K562 (cell line): ENCODE measurements at regions not wholly inside any gene's neighbourhood (a gene's known extent, or its start where the extent isn't known, plus 50 kb on each side); places are given as distances from the start of the nearest gene placed in this dataset.

Experiments used
- AFF1 ChIP-seq, 2 experiments: fragments of 450-650 bp; IDR thresholded peaks; 2 replicates each; pipeline ENCODE4 v1.6.1; 2018; ENCODE audit warnings: mild to moderate bottlenecking in 2 of 2, low read depth in 1 of 2; ENCODE audit not compliant: partially characterized antibody in 2 of 2
- CREB3L1 ChIP-seq: fragments of 450-650 bp; IDR thresholded peaks from 2 replicates; pipeline ENCODE4 v1.6.1; 2014; ENCODE audit warnings: low read depth, mild to moderate bottlenecking, moderate library complexity, borderline replicate concordance
- CTCF ChIP-seq, 3 experiments: IDR thresholded peaks in 2 of 3; conservative IDR thresholded peaks in 1 of 3; 2 replicates each; pipeline ENCODE4 v1.5.1; 2011 to 2012; ENCODE audit warnings: low read length in 3 of 3, mild to moderate bottlenecking in 3 of 3, control low read depth in 2 of 3, improper control_type of control experiment in 1 of 3, inconsistent platforms in 1 of 3, low read depth in 1 of 3, mixed read lengths in 1 of 3, moderate library complexity in 1 of 3; ENCODE audit not compliant: insufficient read depth in 2 of 3
- EP300 ChIP-seq: IDR thresholded peaks from 2 replicates; pipeline ENCODE4 v1.6.1; 2012; ENCODE audit warnings: low read length, improper control_type of control experiment
- ESRRA ChIP-seq: fragments of 450-650 bp; IDR thresholded peaks from 2 replicates; pipeline ENCODE4 v1.6.1; 2014; ENCODE audit warnings: low read depth, mild to moderate bottlenecking, moderate library complexity, borderline replicate concordance
- FOSL1 ChIP-seq: fragments of 200-800 bp; sonication (Bioruptor generic); conservative IDR thresholded peaks from 2 replicates; pipeline ENCODE4 v1.6.1; 2016; ENCODE audit warnings: missing genetic modification characterization, missing compliant biosample characterization
- IFI16 ChIP-seq: fragments of 250-450 bp; sonication (Bioruptor Pico); IDR thresholded peaks from 2 replicates; pipeline ENCODE4 v2.1.2; 2022; ENCODE audit warnings: mild to moderate bottlenecking, inconsistent platforms
- POLR2AphosphoS5 ChIP-seq: IDR thresholded peaks from 2 replicates; pipeline ENCODE4 v1.6.1; 2011; ENCODE audit warnings: mild to moderate bottlenecking, low read depth, low read length, moderate library complexity; ENCODE audit not compliant: control insufficient read depth, insufficient read depth
- RFX5 ChIP-seq: IDR thresholded peaks from 2 replicates; pipeline ENCODE4 v1.6.1; 2011; ENCODE audit warnings: low read depth, mild to moderate bottlenecking, improper control_type of control experiment, low read length
- SIN3A ChIP-seq, 2 experiments: fragments of 150-350 bp in 1 of 2; IDR thresholded peaks; 2 replicates each; pipeline ENCODE4 v1.6.1; 2011 to 2016; ENCODE audit warnings: borderline replicate concordance in 2 of 2, low read depth in 2 of 2, low read length in 2 of 2, mild to moderate bottlenecking in 2 of 2, moderate library complexity in 2 of 2; ENCODE audit not compliant: control insufficient read depth in 1 of 2
- SPI1 ChIP-seq: IDR thresholded peaks from 2 replicates; pipeline ENCODE4 v1.6.1; 2011; ENCODE audit warnings: low read depth, low read length, control low read depth, borderline replicate concordance
- STAT6 ChIP-seq: sonication (generic); formaldehyde crosslinking; IDR thresholded peaks from 2 replicates; pipeline ENCODE4 v1.8.1; 2023; ENCODE audit warnings: mild to moderate bottlenecking, missing genetic modification reagents
- TEAD2 ChIP-seq: fragments of 450-650 bp; IDR thresholded peaks from 2 replicates; pipeline ENCODE4 v1.6.1; 2016; ENCODE audit warnings: missing genetic modification characterization, control low read depth, missing compliant biosample characterization
- TF ChIP-seq, protein P1 (sequence below): fragments of 250-450 bp; sonication (Bioruptor Pico); IDR thresholded peaks from 2 replicates; pipeline ENCODE4 v1.8.0; 2021; ENCODE audit warnings: moderate library complexity, mild to moderate bottlenecking, inconsistent platforms

- no peak for TF ChIP-seq POLR2AphosphoS5
- TF ChIP-seq CTCF (IDR thresholded peaks at IDR 0.05 in 2 of 3, conservative IDR thresholded peaks at IDR 0.05 in 1 of 3; ENCODE audit: insufficient read depth in 2 of 3, low read depth in 1 of 3, low read length in 3 of 3): no peak
- TF ChIP-seq, protein P1, sequence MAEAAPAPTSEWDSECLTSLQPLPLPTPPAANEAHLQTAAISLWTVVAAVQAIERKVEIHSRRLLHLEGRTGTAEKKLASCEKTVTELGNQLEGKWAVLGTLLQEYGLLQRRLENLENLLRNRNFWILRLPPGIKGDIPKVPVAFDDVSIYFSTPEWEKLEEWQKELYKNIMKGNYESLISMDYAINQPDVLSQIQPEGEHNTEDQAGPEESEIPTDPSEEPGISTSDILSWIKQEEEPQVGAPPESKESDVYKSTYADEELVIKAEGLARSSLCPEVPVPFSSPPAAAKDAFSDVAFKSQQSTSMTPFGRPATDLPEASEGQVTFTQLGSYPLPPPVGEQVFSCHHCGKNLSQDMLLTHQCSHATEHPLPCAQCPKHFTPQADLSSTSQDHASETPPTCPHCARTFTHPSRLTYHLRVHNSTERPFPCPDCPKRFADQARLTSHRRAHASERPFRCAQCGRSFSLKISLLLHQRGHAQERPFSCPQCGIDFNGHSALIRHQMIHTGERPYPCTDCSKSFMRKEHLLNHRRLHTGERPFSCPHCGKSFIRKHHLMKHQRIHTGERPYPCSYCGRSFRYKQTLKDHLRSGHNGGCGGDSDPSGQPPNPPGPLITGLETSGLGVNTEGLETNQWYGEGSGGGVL (CRISPR knock-in tag): no peak
- no peak for TF ChIP-seq AFF1 (IDR thresholded peaks at IDR 0.05; ENCODE audit: low read depth in 1 of 2, partially characterized antibody in 2 of 2)
- no peak for TF ChIP-seq IFI16 (CRISPR knock-in tag)
- no peak for TF ChIP-seq FOSL1 (tag)
- no peak for TF ChIP-seq CREB3L1
- no peak for TF ChIP-seq SPI1
- TF ChIP-seq STAT6 (CRISPR knock-in tag): no peak
- no peak for TF ChIP-seq EP300
- TF ChIP-seq RFX5: no peak
- TF ChIP-seq TEAD2: no peak
- TF ChIP-seq SIN3A (IDR thresholded peaks at IDR 0.05; ENCODE audit: borderline replicate concordance in 2 of 2, control insufficient read depth in 1 of 2, low read depth in 2 of 2, low read length in 2 of 2): no peak
- TF ChIP-seq ESRRA: no peak
These were observed 105.1 kb upstream of the MXRA5 start for GRCh38 chrX:3451571-3451970.
